Activated naive CD8-positive, alpha-beta T cell treated with anti-CD3 and anti-CD28 coated beads, Interleukin-2, amount 10 ng/mL, durations not matched to agents 7 days and 5 days (primary cell): ENCODE measurements at regions not wholly inside any gene's neighbourhood (a gene's known extent, or its start where the extent isn't known, plus 50 kb on each side); places are given as distances from the start of the nearest gene placed in this dataset.

ENCODE experiments used
- ATAC-seq: fragments of 150-1000 bp; cut with Tn5 transposase; one replicate; pipeline ENCODE4 v1.10.0; 2021; ENCODE audit warnings: low read depth, moderate library complexity
- POLR2A ChIA-PET: fragments of 350-600 bp; sonication (Branson Sonifier 250); formaldehyde crosslinking; loops from one replicate; lab custom pipeline; 2021; ENCODE audit warnings: antibody characterized with exemption; lab: Charles Lee
- DNase-seq: peaks from one replicate; pipeline ENCODE4 v3.0.0; 2021
- H3K27ac Mint-ChIP-seq: one replicate; pipeline ENCODE4 v1.8.0; 2022; ENCODE audit warnings: mild to moderate bottlenecking, mixed read lengths
- H3K27me3 Mint-ChIP-seq: one replicate; pipeline ENCODE4 v1.8.0; 2022; ENCODE audit warnings: mild to moderate bottlenecking, moderate library complexity, mixed read lengths
- H3K36me3 Mint-ChIP-seq: one replicate; pipeline ENCODE4 v1.8.0; 2021; ENCODE audit warnings: mild to moderate bottlenecking, mixed read lengths
- H3K4me1 Mint-ChIP-seq: one replicate; pipeline ENCODE4 v1.8.0; 2021; ENCODE audit warnings: mixed read lengths
- H3K4me3 Mint-ChIP-seq: one replicate; pipeline ENCODE4 v1.8.0; 2022; ENCODE audit warnings: mild to moderate bottlenecking, moderate library complexity, mixed read lengths
- H3K9me3 Mint-ChIP-seq: one replicate; pipeline ENCODE4 v1.8.0; 2021; ENCODE audit warnings: mixed read lengths

DNA sequence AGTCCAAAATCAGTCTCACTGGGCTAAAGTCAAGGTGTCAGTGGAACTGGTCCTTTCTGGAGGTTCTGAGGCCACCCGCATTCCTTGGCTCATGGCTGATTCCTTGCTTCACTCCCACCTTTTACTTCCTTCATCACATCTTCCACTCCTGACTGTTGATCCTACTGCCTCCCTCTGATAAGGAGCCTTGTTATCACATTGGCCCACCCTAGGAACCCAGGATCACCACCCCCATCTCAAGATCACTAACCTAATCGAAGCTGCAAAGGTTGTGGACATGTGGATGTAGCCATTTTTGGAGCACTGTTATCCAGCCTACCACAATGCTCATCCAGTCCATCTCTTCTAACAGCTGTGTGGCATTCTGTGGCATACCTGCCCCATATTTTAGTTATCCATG is 87.2 kb downstream of the TNFAIP3 start:
- Mint-ChIP-seq H3K4me3 (no peak overlapping the region), H3K9me3 (peaks cover 2% of the 10 kb centered on the region), H3K27ac (no peak overlapping the region), H3K36me3 (peaks cover 9% of the 10 kb centered on the region), H3K4me1 (peaks cover 18% of the 10 kb centered on the region), H3K27me3 (peaks cover 2% of the 10 kb centered on the region)
- ATAC-seq: no peak
- POLR2A ChIA-PET: no interaction called here
- DNase-seq: no peak

DNA sequence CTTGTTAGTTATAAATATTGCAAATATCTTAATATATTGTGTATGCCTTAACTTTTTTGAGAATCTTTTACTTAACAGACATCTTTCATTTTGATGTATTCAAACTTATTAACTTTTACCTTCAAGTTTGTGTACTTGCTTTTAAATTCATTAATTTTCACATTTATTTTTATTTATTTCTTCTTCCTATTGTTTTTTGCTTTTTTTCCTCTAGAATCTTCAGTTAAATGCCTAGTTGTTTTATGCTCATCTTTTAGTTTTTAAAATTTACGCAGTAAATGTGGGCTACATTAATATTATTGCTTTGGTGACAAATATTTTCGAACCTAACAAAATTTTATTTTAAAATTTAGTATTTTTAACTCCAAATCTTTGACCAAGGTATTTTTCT is 89.0 kb downstream of the TNFAIP3 start:
- peaks cover 20% of the 10 kb centered on the region for H3K36me3 Mint-ChIP-seq
- no peak overlapping the region for H3K4me3 Mint-ChIP-seq
- peaks cover 9% of the 10 kb centered on the region for H3K4me1 Mint-ChIP-seq
- DNase-seq: no peak
- H3K27ac Mint-ChIP-seq: no peak overlapping the region
- POLR2A ChIA-PET: no interaction called here
- H3K27me3 Mint-ChIP-seq: peaks cover 2% of the 10 kb centered on the region
- no peak for ATAC-seq
- H3K9me3 Mint-ChIP-seq: peaks cover 6% of the 10 kb centered on the region

DNA sequence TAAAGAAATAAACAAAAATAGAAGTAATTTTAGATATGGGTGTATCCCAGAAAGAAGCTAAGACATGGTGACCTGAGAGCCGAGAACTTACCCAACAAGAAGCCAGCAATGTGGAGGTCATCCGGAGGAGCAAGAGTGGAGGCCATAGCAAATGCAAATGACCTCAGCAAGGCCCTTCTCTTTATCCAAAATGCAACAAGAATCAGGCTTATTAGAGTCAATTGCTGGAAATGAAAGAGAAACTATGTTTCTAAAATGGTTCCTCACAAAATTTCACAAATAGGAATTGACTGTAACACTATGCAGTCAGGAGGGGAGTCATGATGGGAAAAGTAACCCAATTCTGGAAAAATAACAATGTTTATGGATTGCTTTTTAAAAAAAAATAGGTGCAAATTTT is 90.4 kb downstream of the TNFAIP3 start:
- Mint-ChIP-seq H3K9me3 (peaks cover 8% of the 10 kb centered on the region), H3K4me3 (no peak overlapping the region), H3K4me1 (peaks cover 11% of the 10 kb centered on the region), H3K36me3 (peaks cover 21% of the 10 kb centered on the region), H3K27me3 (peaks cover 2% of the 10 kb centered on the region), H3K27ac (no peak overlapping the region)
- ATAC-seq (no peak), DNase-seq (no peak)
- POLR2A ChIA-PET: no interaction called here

DNA sequence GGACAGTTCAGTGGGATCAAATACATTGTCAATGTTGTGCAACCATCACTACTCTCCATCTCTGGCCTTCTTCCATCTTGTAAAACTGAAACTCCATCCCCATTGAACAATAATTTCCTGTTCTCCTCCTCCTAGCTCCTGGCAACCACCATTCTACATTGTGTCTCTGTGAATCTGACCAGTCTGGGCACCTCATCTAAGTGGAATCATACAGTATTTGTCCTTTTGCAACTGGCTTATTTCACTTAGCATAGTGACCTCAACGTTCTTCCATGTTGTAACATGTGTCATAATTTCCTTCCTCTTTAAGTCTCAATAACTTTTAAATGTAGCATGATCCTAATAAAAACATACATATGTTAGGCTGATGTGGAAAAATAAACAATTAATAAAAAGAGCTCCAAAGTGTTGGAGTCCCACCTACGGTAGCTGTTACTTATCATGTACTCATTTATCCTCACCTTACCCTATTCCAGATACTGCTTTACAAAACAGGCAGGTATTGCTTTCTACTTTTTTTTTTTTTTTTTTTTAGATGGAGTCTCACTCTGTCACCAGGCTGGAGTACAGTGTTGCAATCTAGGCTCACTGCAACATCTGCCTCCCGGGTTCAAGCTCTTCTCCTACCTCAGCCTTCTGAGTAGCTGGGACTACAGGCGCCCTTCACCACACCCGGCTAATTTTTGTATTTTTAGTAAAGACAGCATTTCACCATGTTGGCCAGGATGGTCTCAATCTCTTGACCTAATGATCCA is 91.9 kb downstream of the TNFAIP3 start:
- Mint-ChIP-seq H3K9me3 (peaks cover 8% of the 10 kb centered on the region), H3K4me3 (no peak overlapping the region), H3K27ac (no peak overlapping the region), H3K36me3 (peaks cover 22% of the 10 kb centered on the region), H3K27me3 (no peaks in the 10 kb centered on the region), H3K4me1 (peaks cover 11% of the 10 kb centered on the region)
- no peak for DNase-seq
- ATAC-seq: no peak
- POLR2A ChIA-PET: no interaction called here

DNA sequence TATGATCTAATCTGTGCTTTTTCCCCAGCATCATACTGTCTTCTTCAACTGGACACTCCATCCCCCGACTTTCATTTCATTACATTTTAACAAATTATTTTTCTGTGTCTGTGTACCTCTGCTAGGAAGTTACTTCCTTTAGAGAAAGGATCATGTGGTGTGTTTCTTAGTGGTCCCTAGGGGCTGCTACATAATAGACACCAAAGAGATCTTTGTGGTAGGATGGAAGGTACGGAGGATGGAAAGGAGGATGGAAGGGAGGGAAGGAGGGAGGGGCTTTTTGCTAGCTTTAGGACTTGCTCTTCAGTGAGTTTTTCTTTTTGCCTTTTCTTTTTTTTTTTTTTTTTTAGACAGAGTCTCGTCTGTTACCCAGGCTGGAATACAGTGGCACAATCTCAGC is 95.7 kb downstream of the TNFAIP3 start:
- POLR2A ChIA-PET: no interaction called here
- ATAC-seq: no peak
- DNase-seq: no peak
- H3K9me3 Mint-ChIP-seq: peaks cover 6% of the 10 kb centered on the region
- peaks cover 24% of the 10 kb centered on the region for H3K36me3 Mint-ChIP-seq
- H3K27me3 Mint-ChIP-seq: no peaks in the 10 kb centered on the region
- no peak overlapping the region for H3K4me3 Mint-ChIP-seq
- peaks cover 17% of the 10 kb centered on the region for H3K4me1 Mint-ChIP-seq
- H3K27ac Mint-ChIP-seq: no peak overlapping the region

DNA sequence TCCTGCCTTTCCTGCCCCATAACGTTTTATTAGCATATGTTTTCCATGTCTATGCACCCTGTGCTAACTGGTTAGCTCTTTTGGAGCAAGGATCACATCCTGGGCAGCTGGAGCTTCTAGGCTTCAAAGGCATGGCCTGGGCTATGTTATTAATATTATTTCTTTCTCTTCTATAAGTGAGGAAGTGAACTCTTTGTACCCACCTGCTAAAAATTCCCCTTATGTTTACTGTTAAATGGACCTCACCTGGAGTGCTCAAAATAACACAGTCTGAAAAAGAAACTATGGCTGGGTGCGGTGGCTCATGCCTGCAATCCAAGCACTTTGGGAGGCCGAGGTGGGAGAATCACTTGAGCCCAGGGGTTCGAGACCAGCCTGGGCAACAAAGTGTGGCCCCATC is 97.8 kb downstream of the TNFAIP3 start:
- POLR2A ChIA-PET: no interaction called here
- Mint-ChIP-seq H3K27me3 (no peaks in the 10 kb centered on the region), H3K9me3 (peaks cover 5% of the 10 kb centered on the region), H3K27ac (no peak overlapping the region), H3K4me3 (no peak overlapping the region), H3K4me1 (peaks cover 31% of the 10 kb centered on the region), H3K36me3 (peaks cover 21% of the 10 kb centered on the region)
- DNase-seq (no peak), ATAC-seq (no peak)

DNA sequence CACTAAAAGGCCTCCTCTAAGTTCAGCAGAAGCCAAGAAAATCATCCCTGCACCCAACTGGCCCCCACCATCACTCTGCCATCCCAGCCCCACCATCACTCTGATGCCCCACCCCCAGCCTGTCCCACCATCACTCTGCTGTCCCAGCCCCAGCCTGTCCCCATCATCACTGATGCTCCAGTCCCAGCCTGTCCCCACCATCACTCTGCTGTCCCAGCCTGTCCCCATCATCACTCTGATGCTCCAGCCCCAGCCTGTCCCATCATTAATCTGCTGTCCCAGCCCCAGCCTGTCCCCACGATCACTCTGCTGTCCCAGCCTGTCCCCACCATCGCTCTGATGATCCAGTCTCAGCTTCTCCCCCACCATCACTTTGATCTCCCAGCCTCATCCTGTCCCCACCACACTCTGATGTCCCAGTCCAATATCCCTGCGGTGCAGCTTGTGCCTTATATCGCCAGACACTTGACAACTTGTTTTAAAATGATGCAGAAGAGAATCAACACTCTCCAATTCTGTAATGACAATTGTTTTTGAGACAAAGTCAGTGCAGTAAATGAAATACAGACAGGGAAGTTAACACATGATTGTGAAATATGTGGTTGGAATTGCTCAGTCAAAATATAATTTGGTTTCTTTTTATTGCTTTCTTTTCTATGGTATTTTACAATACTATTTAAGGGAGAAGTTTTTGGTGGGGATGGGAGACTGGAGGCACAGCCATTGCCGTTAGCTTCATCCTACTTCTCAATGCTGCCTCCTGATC is 100.8 kb downstream of the TNFAIP3 start:
- peak overlapping the region; percentile 65 for H3K27ac Mint-ChIP-seq
- peaks cover 5% of the 10 kb centered on the region for H3K9me3 Mint-ChIP-seq
- H3K27me3 Mint-ChIP-seq: no peaks in the 10 kb centered on the region
- H3K36me3 Mint-ChIP-seq: peaks cover 14% of the 10 kb centered on the region
- H3K4me3 Mint-ChIP-seq: peak overlapping the region; percentile 28
- POLR2A ChIA-PET: interaction anchor here (1.1 kb wide), 1 partner anchor 260 kb away, joined by 3 read pairs; no protein-coding TSS in a partner anchor
- ATAC-seq (no peak), DNase-seq (no peak)
- peaks cover 43% of the 10 kb centered on the region for H3K4me1 Mint-ChIP-seq

DNA sequence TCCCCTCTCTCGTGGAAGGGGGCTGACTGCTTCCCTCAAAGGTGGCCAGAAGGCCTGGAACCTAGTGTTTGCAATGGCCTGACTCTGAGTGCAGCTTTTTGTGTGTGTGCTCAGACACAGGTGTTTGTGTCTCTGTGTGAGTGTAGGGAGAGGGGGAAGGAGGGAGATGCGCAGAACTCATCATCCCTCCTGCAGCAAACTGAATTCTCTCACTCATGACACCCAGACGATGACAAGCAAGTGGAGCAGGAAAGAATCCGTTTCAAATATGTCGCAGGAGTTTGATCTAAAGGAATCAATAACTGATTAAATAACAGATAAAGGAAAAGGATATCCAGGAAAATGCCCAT is 101.4 kb downstream of the TNFAIP3 start:
- Mint-ChIP-seq H3K4me3 (no peak overlapping the region), H3K36me3 (peaks cover 16% of the 10 kb centered on the region), H3K27me3 (no peaks in the 10 kb centered on the region), H3K4me1 (peaks cover 45% of the 10 kb centered on the region), H3K27ac (peak overlapping the region; percentile 65), H3K9me3 (peaks cover 5% of the 10 kb centered on the region)
- POLR2A ChIA-PET: interaction anchor here (1.1 to 1.5 kb wide), 2 partner anchors 101 to 260 kb away, joined by 3 to 5 read pairs; partner anchors contain the start of gene TNFAIP3
- no peak for ATAC-seq
- DNase-seq: no peak

DNA sequence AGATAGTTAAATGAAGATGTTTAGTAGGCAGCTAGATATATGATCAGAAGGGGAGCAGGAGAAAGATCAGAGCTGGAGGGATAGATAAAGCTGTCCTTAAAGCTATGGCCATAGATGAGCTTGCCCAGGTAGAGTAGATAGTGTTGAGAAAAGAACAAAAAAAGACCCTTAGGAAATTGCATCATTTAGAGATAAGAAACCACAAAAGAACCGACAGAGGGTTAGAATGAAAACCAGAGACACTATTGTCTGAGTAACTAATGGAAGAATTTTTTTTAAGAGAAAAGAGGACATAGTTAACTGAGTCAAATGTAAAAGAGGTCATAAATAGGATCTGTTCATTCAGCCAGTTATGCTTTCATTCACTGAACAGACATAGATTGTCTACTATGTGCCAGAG is 101.8 kb downstream of the TNFAIP3 start:
- H3K4me1 Mint-ChIP-seq: peaks cover 46% of the 10 kb centered on the region
- DNase-seq (no peak), ATAC-seq (peak; percentile 57)
- peaks cover 17% of the 10 kb centered on the region for H3K36me3 Mint-ChIP-seq
- POLR2A ChIA-PET: interaction anchor here (1.1 to 1.5 kb wide), 2 partner anchors 101 to 261 kb away, joined by 3 to 5 read pairs; partner anchors contain the start of gene TNFAIP3
- peaks cover 5% of the 10 kb centered on the region for H3K9me3 Mint-ChIP-seq
- H3K27ac Mint-ChIP-seq: peak overlapping the region; percentile 65
- H3K27me3 Mint-ChIP-seq: no peaks in the 10 kb centered on the region
- H3K4me3 Mint-ChIP-seq: peak overlapping the region; percentile 15

DNA sequence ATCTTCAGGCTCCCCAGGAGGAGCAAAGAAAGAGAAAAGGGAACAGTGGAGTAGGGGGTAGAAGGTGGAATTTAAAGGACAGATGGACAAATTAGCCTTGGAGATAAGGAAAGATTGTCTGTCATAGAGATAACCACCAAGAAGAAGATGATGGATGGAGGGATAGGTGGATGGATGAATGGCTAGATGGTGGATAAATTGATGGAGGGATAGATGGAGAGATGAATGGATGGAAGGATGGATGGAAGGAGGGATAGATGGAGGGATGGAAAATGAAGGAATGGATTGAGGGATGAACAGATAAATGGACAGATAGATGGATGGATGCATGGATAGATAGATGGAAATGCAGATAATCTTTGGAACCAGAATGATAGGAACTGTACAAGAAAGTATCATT is 102.8 kb downstream of the TNFAIP3 start:
- no peaks in the 10 kb centered on the region for H3K27me3 Mint-ChIP-seq
- ATAC-seq (no peak), DNase-seq (no peak)
- POLR2A ChIA-PET: interaction anchor here (1.5 kb wide), 1 partner anchor 102 kb away, joined by 5 read pairs; the partner anchor contains the start of gene TNFAIP3
- peaks cover 14% of the 10 kb centered on the region for H3K36me3 Mint-ChIP-seq
- H3K27ac Mint-ChIP-seq: peak overlapping the region; percentile 65
- peaks cover 53% of the 10 kb centered on the region for H3K4me1 Mint-ChIP-seq
- peaks cover 5% of the 10 kb centered on the region for H3K9me3 Mint-ChIP-seq
- peak overlapping the region; percentile 39 for H3K4me3 Mint-ChIP-seq

DNA sequence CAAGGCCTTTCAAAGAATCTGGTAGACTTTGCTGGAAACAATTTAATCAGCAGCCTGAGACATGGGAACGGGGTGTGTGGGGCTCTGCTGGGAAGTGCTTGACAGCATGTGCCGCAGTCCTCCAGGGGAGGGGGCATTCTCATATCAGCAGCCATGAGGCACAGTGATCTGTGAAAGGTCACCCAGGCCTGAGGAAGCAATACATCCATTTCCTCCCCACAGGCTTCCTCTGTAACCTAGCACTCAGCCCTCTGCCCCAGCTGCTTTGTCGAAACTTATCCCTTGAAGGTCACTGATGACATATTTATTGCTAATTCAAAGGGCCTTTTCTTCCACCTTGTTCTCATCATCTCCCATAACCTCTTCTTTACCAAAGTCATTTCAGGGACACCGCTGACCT is 103.3 kb downstream of the TNFAIP3 start:
- POLR2A ChIA-PET: no interaction called here
- peak overlapping the region; percentile 65 for H3K27ac Mint-ChIP-seq

DNA sequence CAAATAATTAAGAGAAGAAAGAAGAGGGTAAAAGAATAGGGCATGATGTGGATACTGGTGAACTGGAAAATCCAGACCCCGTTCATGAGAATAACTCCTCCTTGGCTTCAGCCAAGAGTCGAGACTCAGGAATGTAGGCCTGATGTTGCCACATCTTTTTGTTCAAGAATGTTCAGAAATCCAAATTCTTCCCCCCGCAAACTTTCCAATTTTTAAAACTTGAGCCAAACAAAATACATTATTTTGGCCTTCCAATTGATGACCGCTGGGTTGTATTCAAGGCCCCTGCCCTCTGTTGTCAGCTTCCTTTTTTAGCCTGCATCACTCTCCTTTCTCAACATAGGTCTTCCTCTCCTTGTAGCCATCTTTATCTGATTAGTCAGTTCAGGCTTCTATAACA is 106.1 kb downstream of the TNFAIP3 start:
- Mint-ChIP-seq H3K4me3 (no peak overlapping the region), H3K36me3 (peaks cover 11% of the 10 kb centered on the region), H3K9me3 (peaks cover 3% of the 10 kb centered on the region), H3K27ac (peak overlapping the region; percentile 35), H3K4me1 (peaks cover 60% of the 10 kb centered on the region), H3K27me3 (no peaks in the 10 kb centered on the region)
- no peak for ATAC-seq
- POLR2A ChIA-PET: no interaction called here
- no peak for DNase-seq

More for the DNA sequence above, 103.3 kb downstream of the TNFAIP3 start:
- peaks cover 14% of the 10 kb centered on the region for H3K36me3 Mint-ChIP-seq
- no peaks in the 10 kb centered on the region for H3K27me3 Mint-ChIP-seq
- H3K9me3 Mint-ChIP-seq: peaks cover 5% of the 10 kb centered on the region
- no peak overlapping the region for H3K4me3 Mint-ChIP-seq
- peaks cover 55% of the 10 kb centered on the region for H3K4me1 Mint-ChIP-seq
- DNase-seq (no peak), ATAC-seq (peak; percentile 12)

DNA sequence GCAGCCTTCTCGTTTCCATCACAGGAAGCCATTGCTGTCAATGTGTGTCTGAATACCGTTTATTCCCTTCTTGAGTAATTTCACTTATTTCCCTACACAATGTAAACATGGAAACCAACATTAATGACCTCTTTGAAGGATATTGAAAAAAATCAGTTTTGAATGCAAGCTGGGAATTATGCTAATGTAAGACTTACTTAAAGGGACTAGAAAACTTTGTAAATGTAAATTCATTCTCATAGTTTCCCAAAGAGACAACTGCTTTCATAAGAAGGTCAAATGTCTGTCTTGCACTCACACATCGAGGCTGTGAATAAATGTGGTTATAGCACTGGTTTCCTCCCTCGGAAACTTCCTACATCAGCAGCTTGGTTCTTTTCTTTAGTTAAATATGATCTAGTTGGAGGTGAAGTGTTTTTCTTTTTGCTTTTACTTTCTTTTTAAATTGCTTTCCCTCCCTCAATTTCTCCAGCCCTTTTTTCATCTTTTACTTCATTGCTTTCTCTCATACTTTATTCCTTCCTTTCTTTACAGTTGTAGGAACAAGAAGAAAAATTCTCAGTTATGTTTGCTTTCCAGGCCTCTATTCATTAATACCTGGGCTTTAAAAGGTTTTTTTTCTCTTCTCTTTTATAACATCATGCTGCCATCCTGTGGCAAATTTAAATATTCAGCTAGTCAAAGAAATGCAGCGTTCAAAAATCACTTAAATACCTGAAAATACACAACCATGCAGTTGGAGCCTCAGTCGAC is 108.3 kb downstream of the TNFAIP3 start:
- no peaks in the 10 kb centered on the region for H3K27me3 Mint-ChIP-seq
- H3K36me3 Mint-ChIP-seq: peaks cover 3% of the 10 kb centered on the region
- peaks cover 38% of the 10 kb centered on the region for H3K4me1 Mint-ChIP-seq
- peak overlapping the region; percentile 90 for H3K27ac Mint-ChIP-seq
- peak; percentile 81 for ATAC-seq
- no peak for DNase-seq
- no peaks in the 10 kb centered on the region for H3K9me3 Mint-ChIP-seq
- peak overlapping the region; percentile 81 for H3K4me3 Mint-ChIP-seq
- POLR2A ChIA-PET: interaction anchor here (0.9 to 1.9 kb wide), 5 partner anchors 93 to 271 kb away, joined by 3 to 11 read pairs (median 6); partner anchors contain the start of gene TNFAIP3
